ENCODE measurements at regions not wholly inside any gene's neighbourhood (a gene's known extent, or its start where the extent isn't known, plus 50 kb on each side); places are given as distances from the start of the nearest gene placed in this dataset.

- DNase-seq = no peak
These were observed 1445.5 kb downstream of the MAT2B start for GRCh38 chr5:164950927-164951326.

- DNase-seq = no peak
These were observed 1446.2 kb downstream of the MAT2B start for GRCh38 chr5:164951570-164951969.

- no peak for DNase-seq
These were observed 1453.3 kb downstream of the MAT2B start for GRCh38 chr5:164958688-164959087.

GRCh38 chr5:164959761-164960160 is 1454.3 kb downstream of the MAT2B start:
- no peak for DNase-seq

- DNase-seq = no peak
These were observed 1457.0 kb downstream of the MAT2B start for GRCh38 chr5:164962329-164962961.

GRCh38 chr5:164966611-164967010 is 1461.2 kb downstream of the MAT2B start:
- DNase-seq = no peak

- DNase-seq = no peak
These were observed 1461.9 kb downstream of the MAT2B start for GRCh38 chr5:164967354-164967753.

- no peak for DNase-seq
These were observed 1467.6 kb downstream of the MAT2B start for GRCh38 chr5:164972973-164973372.

- no peak for DNase-seq
These were observed 1470.6 kb downstream of the MAT2B start for GRCh38 chr5:164975986-164976385.

GRCh38 chr5:164980480-164980879 is 1475.1 kb downstream of the MAT2B start:
- DNase-seq = no peak

- DNase-seq = no peak
These were observed 1492.7 kb downstream of the MAT2B start for GRCh38 chr5:164998142-164998541.

- no peak for DNase-seq
These were observed 1493.2 kb downstream of the MAT2B start for GRCh38 chr5:164998590-164998989.

GRCh38 chr5:165000479-165001190 is 1495.2 kb downstream of the MAT2B start:
- DNase-seq = no peak

GRCh38 chr5:165003283-165003682 is 1497.9 kb downstream of the MAT2B start:
- DNase-seq = no peak

- no peak for DNase-seq
These were observed 1498.8 kb downstream of the MAT2B start for GRCh38 chr5:165004175-165004574.

GRCh38 chr5:165014439-165014838 is 1509.0 kb downstream of the MAT2B start:
- no peak for DNase-seq

- DNase-seq = no peak
These were observed 1509.7 kb downstream of the MAT2B start for GRCh38 chr5:165015126-165015525.

GRCh38 chr5:165015547-165015946 is 1510.1 kb downstream of the MAT2B start:
- DNase-seq = no peak

GRCh38 chr5:165026971-165027370 is 1521.6 kb downstream of the MAT2B start:
- DNase-seq = no peak

- DNase-seq = no peak
These were observed 1522.9 kb downstream of the MAT2B start for GRCh38 chr5:165028356-165028755.

- no peak for DNase-seq
These were observed 1523.9 kb downstream of the MAT2B start for GRCh38 chr5:165029099-165029870.

GRCh38 chr5:165030971-165031370 is 1525.6 kb downstream of the MAT2B start:
- DNase-seq = no peak

GRCh38 chr5:165031371-165031770 is 1526.0 kb downstream of the MAT2B start:
- DNase-seq = no peak

GRCh38 chr5:165035520-165035919 is 1530.1 kb downstream of the MAT2B start:
- DNase-seq = no peak

Measured in left hindlimb (tissue), 1 donor.